ENCODE measurements at regions not wholly inside any gene's neighbourhood (a gene's known extent, or its start where the extent isn't known, plus 50 kb on each side); places are given as distances from the start of the nearest gene placed in this dataset.
A peak's percentile ranks its signal among the peaks of the same experiment; 100 is the strongest.

GRCh38 chr20:59428006-59428405, 127.6 kb downstream of the EDN3 start:
- Histone ChIP-seq H3K9me3 (no peaks in the 10 kb centered on the region), H3K27ac (no peak overlapping the region), H3K36me3 (no peaks in the 10 kb centered on the region), H3K27me3 (no peaks in the 10 kb centered on the region), H3K4me3 (no peak overlapping the region), H3K4me1 (no peaks in the 10 kb centered on the region)
- DNase-seq = no peak
- TF ChIP-seq CTCF (IDR thresholded peaks at IDR 0.05) = no peak
- TF ChIP-seq POLR2A (IDR thresholded peaks at IDR 0.05) = no peak

GRCh38 chr20:59428441-59429205, 128.2 kb downstream of the EDN3 start:
- H3K27me3 ChIP-seq = no peaks in the 10 kb centered on the region
- peak in 1 of 6 experiments; percentile 7 for TF ChIP-seq CTCF (IDR thresholded peaks at IDR 0.05)
- TF ChIP-seq POLR2A (IDR thresholded peaks at IDR 0.05) = no peak
- H3K4me3 ChIP-seq = no peak overlapping the region
- H3K4me1 ChIP-seq = no peaks in the 10 kb centered on the region
- no peaks in the 10 kb centered on the region for H3K36me3 ChIP-seq
- no peaks in the 10 kb centered on the region for H3K9me3 ChIP-seq
- no peak overlapping the region for H3K27ac ChIP-seq
- DNase-seq = no peak

GRCh38 chr20:59429396-59429795, 129.0 kb downstream of the EDN3 start:
- TF ChIP-seq CTCF (IDR thresholded peaks at IDR 0.05) = no peak
- no peak for TF ChIP-seq POLR2A (IDR thresholded peaks at IDR 0.05)
- no peaks in the 10 kb centered on the region for H3K9me3 ChIP-seq
- no peak for DNase-seq
- H3K36me3 ChIP-seq = no peaks in the 10 kb centered on the region
- H3K4me1 ChIP-seq = no peaks in the 10 kb centered on the region
- H3K27me3 ChIP-seq = no peaks in the 10 kb centered on the region
- no peak overlapping the region for H3K27ac ChIP-seq
- H3K4me3 ChIP-seq = peak overlapping the region in 2 of 4 donors; percentile 9 to 10

DNA sequence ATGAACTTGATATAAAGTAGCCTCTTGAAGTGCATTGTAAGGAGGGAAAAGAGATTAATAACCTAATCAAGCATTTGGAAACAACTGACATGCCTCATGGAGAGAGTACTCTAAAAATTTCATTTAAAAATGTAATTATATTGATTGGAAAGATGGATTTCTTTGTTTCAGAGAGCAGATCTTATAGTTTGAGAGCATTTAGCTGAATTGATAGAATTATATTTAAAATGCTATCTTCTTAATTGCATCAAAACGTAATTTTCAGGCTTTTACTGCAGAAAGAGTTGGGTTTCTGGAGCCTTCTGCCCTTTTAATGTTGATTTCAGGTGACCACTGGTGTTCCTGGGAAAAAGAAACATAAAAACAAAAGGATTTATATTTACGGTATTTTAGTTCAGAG, 130.6 kb downstream of the EDN3 start:
- H3K27me3 ChIP-seq = no peaks in the 10 kb centered on the region
- no peak overlapping the region for H3K27ac ChIP-seq
- no peak overlapping the region for H3K4me3 ChIP-seq

GRCh38 chr20:59434960-59435359, 134.5 kb downstream of the EDN3 start:
- Histone ChIP-seq H3K4me3 (no peak overlapping the region), H3K36me3 (no peaks in the 10 kb centered on the region), H3K27ac (no peak overlapping the region), H3K9me3 (no peaks in the 10 kb centered on the region), H3K27me3 (no peaks in the 10 kb centered on the region), H3K4me1 (no peaks in the 10 kb centered on the region)
- TF ChIP-seq CTCF (IDR thresholded peaks at IDR 0.05) (no peak), POLR2A (IDR thresholded peaks at IDR 0.05) (no peak)
- DNase-seq = no peak

More for the DNA sequence above, 130.6 kb downstream of the EDN3 start:
- Histone ChIP-seq H3K9me3 (no peaks in the 10 kb centered on the region), H3K4me1 (no peaks in the 10 kb centered on the region), H3K36me3 (no peaks in the 10 kb centered on the region)
- no peak for TF ChIP-seq CTCF (IDR thresholded peaks at IDR 0.05)
- TF ChIP-seq POLR2A (IDR thresholded peaks at IDR 0.05) = no peak
- DNase-seq = no peak

Measured in Peyer's patch (tissue), 4 donors.